ENCODE measurements at regions not wholly inside any gene's neighbourhood (a gene's known extent, or its start where the extent isn't known, plus 50 kb on each side); places are given as distances from the start of the nearest gene placed in this dataset.
"Not testable (repeated sequence)": the region's sequence is repeated elsewhere in the genome, so short reads cannot be mapped to it uniquely, and the experiment has no call there.

DNA sequence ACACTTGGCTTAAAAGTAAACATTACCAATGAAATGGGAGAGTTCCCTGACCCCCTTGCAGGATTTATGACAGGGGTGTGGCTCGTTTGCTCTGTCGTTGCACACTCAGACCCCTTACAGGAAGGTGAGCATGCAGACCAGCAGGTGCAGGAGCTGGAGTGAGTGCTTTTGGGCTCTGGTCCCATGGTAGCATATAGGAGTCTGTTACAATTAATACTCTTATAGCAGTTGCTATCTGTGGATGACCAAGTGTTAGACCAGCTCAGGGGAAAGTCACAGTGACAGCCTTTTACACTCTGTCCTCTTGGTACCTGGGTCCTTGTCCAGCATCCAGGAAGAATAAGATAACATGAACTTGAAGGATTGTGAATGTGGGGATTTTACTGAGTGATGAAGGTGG is 1177.5 kb downstream of the NSUN3 start:
- no peak for DNase-seq (ENCODE audit: low read depth)

DNA sequence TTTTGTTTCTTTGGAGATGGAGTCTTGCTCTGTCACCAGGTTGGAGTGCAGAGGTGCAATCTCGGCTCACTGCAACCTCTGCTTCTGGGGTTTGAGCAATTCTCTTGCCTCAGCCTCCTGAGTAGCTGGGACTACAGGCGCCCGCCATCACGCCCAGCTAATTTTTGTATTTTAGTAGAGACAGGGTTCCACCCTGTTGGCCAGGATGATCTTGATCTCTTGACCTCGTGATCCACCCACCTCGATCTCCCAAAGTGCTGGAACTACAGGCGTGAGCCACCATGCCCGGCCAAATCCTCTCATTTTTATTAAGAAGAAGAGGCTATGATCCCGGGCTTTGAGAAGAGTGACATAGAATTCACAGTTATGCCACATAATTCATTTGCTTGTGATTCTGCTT is 1178.4 kb downstream of the NSUN3 start:
- not testable (repeated sequence) for DNase-seq (ENCODE audit: low read depth)

DNA sequence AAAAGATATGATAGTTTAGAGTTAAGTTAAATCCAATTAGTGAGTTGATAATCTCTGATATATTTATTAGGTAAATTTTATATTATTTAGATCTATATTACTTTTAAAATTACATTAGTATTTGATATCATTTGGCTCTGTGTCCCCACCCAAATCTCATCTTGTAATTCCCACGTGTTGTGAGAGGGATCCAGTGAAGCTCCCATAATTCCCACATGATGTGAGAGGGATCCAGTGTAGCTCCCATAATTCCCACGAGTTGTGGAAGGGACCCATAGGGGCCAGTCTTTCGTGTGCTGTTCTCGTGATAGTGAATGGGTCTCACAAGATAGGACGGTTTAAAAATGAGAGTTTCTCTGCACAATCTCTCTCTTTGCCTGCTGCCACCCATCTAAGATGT is 1183.6 kb downstream of the NSUN3 start:
- no peak for DNase-seq (ENCODE audit: low read depth)

DNA sequence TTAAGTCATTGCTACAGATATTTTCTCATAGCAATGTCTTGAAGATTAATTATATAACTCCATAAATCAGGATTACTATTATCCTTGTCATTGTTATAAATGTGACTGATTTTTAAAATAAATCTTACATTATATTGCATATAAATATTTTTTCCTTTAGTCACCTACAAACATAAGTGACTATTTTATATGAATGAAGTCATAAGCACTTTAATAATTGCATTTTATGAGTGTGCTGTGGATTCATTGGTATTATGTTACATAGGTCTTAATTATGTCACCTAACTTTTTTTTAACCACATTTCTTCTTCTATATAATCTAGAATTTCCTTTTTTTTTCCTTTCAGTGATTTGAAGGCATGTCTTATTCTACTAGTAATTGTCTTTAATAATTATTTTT is 1191.2 kb downstream of the NSUN3 start:
- DNase-seq (ENCODE audit: low read depth), result no peak

DNA sequence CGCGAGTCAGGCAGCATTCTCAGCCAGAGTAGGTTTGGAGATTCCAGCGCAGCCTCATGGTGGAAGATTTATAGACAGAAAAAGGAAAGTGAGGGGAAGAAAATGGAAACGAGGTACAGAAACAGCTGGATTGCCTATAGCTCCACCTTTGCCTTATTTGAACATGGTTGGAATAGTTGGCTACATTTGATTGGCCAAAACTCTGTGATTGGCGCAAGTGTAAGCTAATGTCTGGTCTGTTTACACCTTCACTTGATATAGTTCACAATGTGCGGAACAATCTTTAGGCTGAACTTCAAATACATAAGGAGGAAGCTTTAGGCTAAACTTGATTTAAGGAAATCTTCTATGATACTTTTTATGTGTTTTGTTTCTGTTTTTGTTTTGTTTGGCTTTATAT is 1191.9 kb downstream of the NSUN3 start:
- no peak for DNase-seq (ENCODE audit: low read depth)

DNA sequence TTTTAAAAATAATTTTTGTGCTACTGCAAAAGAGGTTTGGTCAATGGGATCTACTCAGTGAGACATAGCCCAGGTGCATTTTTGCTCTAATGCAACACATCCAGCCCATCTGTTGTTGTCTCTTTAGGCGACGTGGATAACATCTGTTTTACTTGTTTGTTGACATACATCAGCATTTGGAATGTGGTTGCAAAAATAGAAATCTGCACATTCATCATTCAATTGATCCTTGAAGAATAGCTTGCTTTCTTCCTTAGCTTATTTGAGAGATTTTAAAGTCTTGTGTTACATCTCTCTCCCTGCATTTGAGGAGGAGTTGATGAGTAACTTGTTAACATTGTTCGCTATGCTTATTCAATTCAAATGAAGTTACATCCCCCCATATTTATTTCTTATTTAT is 1202.3 kb downstream of the NSUN3 start:
- no peak for DNase-seq (ENCODE audit: low read depth)

DNA sequence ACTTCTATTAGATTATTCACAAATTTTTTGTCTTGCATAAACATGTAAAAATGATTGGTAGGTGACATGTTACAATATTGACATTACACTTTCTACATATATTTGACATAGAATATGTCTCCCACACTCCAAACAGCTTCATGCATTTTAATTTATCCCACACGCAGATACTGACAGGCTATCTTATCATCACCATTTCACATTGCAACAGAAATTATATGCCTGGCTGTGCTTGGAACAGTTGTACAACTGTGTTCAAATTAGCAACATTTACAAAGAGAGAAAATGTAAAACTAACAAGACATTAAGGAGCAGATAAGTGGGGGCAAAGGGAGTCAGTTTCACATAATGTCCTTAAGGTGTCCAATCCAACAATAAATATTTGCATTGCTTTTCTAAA is 1208.5 kb downstream of the NSUN3 start:
- no peak for DNase-seq (ENCODE audit: low read depth)

DNA sequence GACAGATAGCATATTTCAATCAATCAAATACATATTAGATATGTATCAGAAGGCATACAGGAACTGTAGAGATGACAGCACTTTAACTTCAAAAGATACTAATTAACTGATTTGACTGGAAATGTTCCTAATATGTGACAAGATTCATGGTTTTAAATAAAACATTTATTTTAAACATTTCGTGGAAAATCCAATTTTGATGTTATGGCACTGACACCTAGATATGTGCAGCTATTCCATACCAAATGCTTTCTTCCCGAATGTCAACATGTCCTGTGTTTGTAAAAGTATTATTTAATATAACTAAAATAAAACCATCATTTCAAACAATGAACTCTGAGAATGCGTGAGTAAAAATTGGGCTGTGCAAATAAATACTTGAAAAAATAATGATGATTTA is 1209.3 kb downstream of the NSUN3 start:
- no peak for DNase-seq (ENCODE audit: low read depth)

DNA sequence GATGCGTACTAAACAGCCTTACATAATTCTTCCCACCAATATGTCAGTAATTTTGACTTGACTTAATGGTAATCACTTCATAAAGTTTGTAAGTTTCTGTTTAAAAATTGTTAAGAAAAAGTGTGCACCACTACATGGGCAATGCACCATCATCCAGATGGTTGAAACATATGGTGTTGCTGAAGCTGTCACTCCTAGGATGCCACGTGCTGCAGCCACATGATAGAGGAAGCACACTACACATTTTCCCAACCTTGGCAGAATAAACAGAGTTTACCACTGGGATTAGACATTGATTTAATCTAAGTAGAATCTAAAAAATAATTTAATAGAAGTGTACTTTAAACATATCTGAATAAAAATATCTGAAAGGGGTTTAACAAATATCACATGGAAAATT is 1209.9 kb downstream of the NSUN3 start:
- no peak for DNase-seq (ENCODE audit: low read depth)

DNA sequence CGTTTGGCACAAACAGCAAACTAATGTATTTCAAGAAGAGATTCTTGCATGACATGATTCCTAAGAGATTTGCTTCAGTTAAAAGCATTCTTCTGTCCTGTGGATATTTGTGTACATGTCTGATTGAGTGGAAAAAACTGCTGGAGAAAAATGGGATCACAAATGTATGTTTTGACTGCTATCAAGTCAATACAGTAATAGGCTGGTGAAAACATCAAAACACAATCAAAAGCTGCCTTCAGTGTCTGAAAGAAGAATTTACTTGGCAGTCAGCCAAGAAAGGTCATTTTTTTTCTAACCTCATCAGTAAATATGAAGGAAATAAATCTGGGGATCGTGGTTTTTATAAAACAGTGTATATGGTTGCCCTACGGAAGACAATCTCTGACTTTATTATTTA is 1214.8 kb downstream of the NSUN3 start:
- no peak for DNase-seq (ENCODE audit: low read depth)

DNA sequence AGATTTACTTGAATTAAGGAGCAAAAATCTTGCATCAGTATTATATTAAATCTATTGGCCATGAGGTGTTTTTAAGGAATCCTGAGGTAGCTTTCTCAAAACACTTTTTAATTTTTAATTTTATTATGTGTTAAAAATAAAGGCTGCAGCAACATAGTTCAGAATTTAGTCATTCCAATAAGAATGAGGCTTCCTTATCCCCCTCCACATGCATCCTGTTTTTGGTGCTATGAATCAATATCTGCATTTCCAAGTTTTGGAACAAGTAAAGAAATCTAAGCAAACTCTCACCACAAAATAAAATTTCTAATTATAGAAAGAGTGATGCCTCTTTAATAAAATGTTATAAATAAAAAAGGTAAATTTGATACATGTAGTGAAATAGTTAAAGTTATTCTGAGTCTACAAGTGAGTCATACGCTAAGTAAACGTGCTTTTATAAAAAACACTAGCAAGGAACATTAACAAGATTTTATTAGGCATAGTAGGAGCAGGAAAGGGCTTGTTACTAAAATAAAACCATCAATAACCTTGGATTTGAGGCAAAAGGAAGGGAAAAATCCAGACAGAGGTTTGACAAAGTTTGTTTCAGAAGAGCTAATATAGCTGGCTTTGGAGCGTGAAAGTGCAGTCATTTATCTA is 1218.0 kb downstream of the NSUN3 start:
- peak; percentile 28 for DNase-seq (ENCODE audit: low read depth)

DNA sequence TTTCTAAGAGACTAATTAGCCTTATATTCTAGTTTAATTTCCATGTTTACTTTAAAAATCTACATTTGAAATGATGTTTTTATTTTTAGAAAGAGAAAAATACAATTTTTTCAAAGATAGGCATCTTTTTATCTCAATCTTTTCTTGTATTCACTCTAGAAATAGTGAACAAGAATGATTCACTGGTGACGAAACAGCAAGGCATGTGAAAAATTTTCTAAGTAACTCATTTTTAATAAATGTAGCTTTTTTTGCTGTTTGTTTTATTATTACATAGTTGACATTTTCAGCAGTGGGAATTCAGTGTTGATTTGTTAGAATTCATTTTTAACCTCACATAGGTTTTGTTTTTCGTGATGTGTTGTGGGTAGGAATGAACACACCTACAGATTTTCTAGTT is 1226.4 kb downstream of the NSUN3 start:
- DNase-seq (ENCODE audit: low read depth), result no peak

DNA sequence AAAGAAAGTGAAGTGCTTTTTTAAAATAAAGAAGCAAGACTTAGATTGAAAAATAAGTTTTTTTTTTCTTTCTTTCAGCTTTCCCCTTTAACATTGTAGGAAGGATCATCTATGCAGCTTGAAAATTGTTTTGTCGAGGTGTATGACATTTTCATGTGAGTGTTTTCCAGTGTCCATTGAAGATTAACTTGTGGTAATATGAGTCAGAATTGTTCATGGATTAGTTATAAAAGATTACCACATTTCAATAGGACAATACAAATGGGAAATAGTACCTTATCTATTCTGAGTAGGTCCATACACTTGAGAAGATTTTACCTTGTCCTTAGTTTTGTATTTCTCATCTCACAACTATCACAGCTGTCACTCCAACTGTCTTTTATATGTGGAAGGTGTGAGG is 1234.7 kb downstream of the NSUN3 start:
- DNase-seq (ENCODE audit: low read depth), result no peak

DNA sequence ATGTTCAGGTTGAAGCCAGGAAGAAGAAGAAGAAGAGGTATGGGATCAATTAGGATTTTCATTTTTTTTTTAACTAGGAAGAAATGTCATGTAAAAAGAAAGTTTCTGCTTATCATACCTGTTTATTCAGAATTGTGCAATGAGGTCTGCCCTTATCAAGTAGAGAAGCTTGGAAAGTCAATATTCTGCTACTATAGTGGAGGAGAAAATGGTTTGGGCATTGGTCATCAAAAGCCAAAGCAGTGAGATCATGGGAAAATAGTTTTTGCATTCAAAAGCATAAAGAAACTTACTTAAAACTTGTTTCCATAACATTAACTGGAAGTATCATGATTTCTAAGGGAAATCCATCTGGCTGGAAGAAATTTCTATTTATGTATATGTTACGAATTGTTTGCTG is 1239.2 kb downstream of the NSUN3 start:
- DNase-seq (ENCODE audit: low read depth), result peak; percentile 66

DNA sequence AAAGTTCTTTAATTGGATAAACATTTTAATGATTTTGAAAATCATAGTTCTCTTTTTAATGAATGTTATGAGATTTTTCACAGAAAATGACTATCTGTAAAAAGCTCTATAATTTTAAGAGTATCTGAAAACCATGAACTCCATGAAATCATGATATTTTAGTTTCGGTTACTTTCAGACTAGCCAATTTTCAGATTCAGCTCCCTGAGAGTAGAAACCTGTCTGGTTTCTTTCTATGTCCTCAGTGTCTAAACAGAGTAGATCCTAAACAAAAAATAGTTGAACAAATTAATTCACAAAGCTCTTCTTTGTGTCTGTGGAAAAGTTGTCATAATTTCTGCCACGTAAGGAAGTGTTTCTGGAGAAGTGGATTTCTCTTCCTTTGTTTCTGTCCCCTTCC is 1247.7 kb downstream of the NSUN3 start:
- DNase-seq (ENCODE audit: low read depth), result no peak

DNA sequence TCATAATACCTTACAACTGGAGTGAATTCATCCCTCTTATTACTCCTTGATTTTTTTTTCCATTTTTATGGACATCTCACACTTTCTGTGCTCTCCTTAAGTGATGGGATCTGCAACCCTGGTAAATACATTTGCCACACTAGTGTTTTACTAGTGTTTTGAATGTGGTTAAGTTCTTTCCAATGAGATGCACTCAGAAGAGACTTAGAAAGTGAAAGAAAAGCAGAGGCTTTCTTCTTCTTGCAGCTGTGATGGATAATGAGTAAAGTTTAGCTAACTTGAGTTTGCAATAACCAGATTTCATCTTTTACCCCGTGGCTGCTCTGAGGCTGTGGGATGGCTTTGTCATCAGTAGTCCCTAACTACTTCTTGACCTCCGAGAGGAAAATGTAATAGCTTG is 1248.4 kb downstream of the NSUN3 start:
- no peak for DNase-seq (ENCODE audit: low read depth)

DNA sequence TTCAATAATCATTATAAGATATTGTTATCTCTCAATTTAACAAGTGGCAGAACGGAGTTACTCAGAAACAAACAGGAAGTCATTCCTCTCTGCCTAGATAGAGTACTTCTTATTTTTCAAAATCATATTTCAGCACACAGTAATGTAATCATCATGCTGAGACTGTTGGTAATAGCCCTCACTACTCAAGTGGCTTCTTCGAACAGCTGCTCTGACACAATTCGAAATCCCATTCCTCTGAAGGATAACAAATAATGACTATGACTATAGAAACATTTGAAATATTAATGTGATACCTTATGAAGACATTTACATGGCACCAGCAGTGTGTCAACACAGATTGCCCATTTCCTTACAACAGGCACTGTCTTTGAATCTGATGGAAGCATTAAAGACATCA is 1249.8 kb downstream of the NSUN3 start:
- no peak for DNase-seq (ENCODE audit: low read depth)

DNA sequence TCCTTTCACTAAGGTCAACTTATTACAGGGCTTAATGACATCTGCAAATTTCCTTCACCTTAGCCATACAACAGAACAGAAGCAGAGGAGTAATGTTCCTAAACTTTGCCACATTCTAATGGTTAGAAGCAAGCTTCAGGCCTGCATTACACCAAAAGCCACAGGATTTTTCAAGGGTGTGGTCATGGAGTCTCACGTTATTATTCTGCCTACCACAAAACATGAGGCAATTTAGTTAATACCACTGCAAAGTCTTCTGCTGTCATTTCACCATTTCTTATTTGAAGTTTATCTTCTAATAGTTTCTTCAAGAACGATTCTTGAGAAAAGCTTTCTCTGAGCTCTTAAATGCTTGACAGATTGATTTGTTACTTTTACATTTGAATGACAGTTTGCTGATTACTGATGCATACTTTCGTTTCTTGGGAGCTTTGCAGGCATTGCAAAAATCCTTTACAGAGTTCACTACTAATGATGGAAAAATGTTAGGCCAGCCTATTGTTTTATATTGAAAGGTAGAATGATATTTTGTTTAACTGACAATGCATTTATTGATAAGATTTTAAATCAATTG is 1257.1 kb downstream of the NSUN3 start:
- DNase-seq (ENCODE audit: low read depth), result peak; percentile 31

DNA sequence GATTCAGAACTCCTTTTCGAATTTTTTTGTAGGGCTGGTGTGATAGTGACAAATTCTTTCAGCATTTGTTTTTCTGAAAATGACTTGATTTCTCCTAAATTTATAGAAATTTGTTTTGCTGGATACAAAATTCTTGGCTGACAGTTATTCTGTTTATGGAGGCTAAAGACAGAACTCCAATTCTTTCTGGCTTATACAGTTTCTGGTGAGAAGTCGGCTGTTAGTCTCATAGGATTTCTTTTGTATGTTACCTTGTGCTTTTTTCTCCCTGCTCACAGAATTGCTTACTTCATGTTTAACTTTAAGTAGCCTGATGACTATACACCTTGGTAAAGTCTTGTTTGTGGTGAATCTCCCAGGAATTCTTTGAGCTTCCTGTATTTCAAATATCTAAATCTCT is 1264.6 kb downstream of the NSUN3 start:
- DNase-seq (ENCODE audit: low read depth), result no peak

DNA sequence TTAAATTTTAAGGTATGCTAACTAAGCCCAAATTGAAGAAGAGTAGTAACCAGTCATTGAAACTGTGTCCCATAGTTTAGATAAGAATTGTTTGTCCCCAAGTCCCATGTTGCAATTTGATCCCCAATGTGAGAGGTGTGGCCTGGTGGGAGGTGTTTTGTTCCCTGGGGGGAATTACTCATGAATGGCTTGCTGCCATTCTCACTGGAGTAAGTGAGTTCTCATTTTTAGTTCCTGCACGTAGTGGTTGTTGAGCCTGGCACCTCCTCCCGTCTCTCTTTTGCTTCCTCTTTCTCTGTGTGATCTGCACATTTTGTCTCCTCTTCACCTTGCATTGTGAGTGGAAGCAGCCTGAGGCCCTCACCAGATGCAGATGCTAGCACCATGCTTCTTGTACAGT is 1271.0 kb downstream of the NSUN3 start:
- peak; percentile 24 for DNase-seq (ENCODE audit: low read depth)

DNA sequence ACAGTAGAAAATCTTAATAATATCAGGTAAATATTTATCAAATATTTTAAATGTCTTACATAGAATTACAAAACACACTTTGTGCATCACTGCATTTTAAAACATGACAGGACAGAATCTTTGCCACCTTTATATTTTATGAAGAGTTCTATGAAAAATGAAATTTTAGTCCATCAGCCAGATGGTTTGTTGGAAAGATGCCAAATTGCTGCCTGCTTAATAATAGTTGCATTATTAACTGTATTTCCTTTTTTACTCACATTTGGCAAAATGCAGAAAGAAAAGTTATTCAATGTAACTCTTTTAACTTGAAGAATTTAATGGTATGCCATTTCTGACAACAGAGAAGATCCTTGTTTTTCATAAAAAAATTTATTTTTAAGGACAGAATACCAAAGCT is 1271.6 kb downstream of the NSUN3 start:
- no peak for DNase-seq (ENCODE audit: low read depth)

DNA sequence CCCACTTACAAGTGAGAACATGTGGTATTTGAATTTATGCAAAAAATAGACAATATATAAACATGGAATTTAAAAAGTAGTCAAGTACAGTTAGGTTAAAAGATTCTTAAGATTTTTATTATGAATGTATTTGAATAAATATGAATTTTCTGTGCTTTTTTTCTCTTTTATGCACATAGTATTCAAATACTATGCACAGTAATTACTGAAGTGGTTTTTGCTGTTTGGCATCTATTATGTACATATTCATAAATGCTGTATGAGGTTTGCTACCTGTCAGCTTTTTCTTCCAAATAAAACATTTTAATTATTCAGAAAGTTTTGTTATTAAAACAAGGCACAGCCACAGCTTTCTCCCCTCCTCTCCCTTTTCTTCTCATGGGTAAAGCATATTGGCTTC is 1272.7 kb downstream of the NSUN3 start:
- DNase-seq (ENCODE audit: low read depth), result no peak

DNA sequence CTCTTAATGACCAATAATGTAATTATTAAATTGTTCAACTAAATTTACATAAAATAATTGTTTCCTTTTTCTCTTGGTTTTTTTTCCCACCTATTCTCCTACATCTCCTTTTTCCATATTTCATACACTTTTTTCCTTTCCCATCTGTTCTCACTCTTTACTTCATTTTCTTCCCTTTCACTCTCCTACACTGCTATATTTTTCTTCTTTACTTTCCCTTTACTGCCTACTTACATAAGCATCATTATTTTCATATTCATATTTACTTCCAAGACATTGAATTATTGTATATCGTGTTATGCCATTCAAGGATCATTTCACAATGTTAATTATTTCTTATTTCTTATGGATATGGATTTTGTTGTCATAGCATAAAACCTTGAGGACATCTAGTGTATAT is 1275.6 kb downstream of the NSUN3 start:
- no peak for DNase-seq (ENCODE audit: low read depth)

DNA sequence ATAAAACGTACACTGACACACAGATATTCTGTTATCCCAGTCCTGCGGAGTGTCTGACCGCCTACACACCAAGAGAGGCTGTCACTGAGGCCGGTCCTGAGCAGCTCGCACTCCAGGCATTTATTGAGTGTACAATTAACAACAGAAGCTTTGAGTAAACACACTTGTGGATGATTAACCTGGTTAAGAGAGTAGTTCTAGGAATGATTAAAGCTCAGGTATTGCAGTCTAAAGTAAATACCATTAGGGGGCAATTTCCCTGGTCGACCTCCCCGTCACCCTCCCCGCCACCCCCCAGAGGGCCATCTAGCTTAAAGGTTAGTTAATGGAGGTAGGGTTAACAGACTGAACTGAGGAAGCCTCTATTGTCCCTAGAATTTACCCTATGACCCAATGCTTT is 1278.5 kb downstream of the NSUN3 start:
- no peak for DNase-seq (ENCODE audit: low read depth)

Measured in HT1080 (cell line).